MM.1S (cell line): ENCODE measurements at regions not wholly inside any gene's neighbourhood (a gene's known extent, or its start where the extent isn't known, plus 50 kb on each side); places are given as distances from the start of the nearest gene placed in this dataset.

Source experiments
- CTCF ChIP-seq: fragments of 300-600 bp; sonication (generic); IDR thresholded peaks from 2 replicates; pipeline ENCODE4 v1.5.1; 2016; ENCODE audit warnings: antibody characterized with exemption, low read length, mixed read lengths
- EZH2 ChIP-seq: fragments of 300-600 bp; sonication (generic); optimal IDR thresholded peaks from 2 replicates; pipeline ENCODE3; 2017; ENCODE audit warnings: low read depth, mild to moderate bottlenecking, antibody characterized with exemption, low read length, mixed read lengths
- EZH2phosphoT487 ChIP-seq: fragments of 300-600 bp; sonication (generic); IDR thresholded peaks from 2 replicates; pipeline ENCODE4 v1.6.1; 2018; ENCODE audit warnings: antibody characterized with exemption, low read length

- peak; percentile 67 for TF ChIP-seq CTCF
- TF ChIP-seq EZH2 = no peak
- no peak for TF ChIP-seq EZH2phosphoT487
These were observed 474.3 kb upstream of the TOM1L1 start for GRCh38 chr17:54426296-54426886.
